GM12891 (cell line): ENCODE measurements at regions not wholly inside any gene's neighbourhood (a gene's known extent, or its start where the extent isn't known, plus 50 kb on each side); places are given as distances from the start of the nearest gene placed in this dataset.

Experiments used
- POLR2A ChIP-seq: IDR thresholded peaks from 2 replicates; pipeline ENCODE4 v1.6.1; 2011; ENCODE audit warnings: low read depth, low read length, control low read depth
- POLR2AphosphoS5 ChIP-seq: IDR thresholded peaks from 2 replicates; pipeline ENCODE4 v1.6.1; 2011; ENCODE audit warnings: low read depth, low read length, control low read depth
- POU2F2 ChIP-seq: IDR thresholded peaks from 2 replicates; pipeline ENCODE4 v1.6.1; 2011; ENCODE audit warnings: low read depth, mild to moderate bottlenecking, control low read depth, low read length, moderate library complexity
- TAF1 ChIP-seq: IDR thresholded peaks from 2 replicates; pipeline ENCODE4 v1.6.1; 2011; ENCODE audit warnings: low read depth, low read length, control low read depth

DNA sequence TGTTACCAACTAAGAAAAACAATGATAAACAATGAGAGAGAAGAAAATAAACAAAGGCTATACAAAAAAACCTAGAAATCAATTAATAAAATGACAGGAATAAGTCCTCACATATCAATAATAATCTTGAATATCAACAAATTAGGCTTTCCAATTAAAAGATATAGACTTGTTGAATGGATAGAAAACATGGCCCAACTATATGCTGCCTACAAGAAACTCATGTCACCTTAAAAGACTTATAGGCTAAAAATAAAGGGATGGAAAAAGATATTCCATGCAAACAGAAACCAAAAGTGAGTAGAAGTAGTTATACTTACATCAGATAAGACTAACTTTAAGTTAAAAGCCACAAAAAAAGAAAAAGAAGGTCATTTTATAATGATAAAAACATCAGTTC is 183.9 kb downstream of the MYRFL start:
- no peak for TF ChIP-seq POLR2A
- TF ChIP-seq POLR2AphosphoS5, result no peak
- no peak for TF ChIP-seq TAF1
- no peak for TF ChIP-seq POU2F2
